Smooth muscle cell (in vitro differentiated cells): ENCODE measurements at regions not wholly inside any gene's neighbourhood (a gene's known extent, or its start where the extent isn't known, plus 50 kb on each side); places are given as distances from the start of the nearest gene placed in this dataset.
"Not testable (repeated sequence)": the region's sequence is repeated elsewhere in the genome, so short reads cannot be mapped to it uniquely, and the experiment has no call there.

Source experiments
- DNase-seq: peaks from one replicate; lab custom pipeline; 2025; ENCODE audit not compliant: unreplicated experiment; lab: John Stamatoyannopoulos, UW
- H2AFZ ChIP-seq: fragments of 200-600 bp; sonication (generic); 2 replicates; pipeline ENCODE4 v1.6.0; 2016; ENCODE audit warnings: antibody characterized with exemption, low read depth, mild to moderate bottlenecking
- H3F3A ChIP-seq: fragments of 200-600 bp; sonication (generic); 2 replicates; pipeline ENCODE4 v1.6.0; 2017; ENCODE audit warnings: antibody characterized with exemption, low read depth
- H3K27ac ChIP-seq: fragments of 200-600 bp; sonication (generic); 2 replicates; pipeline ENCODE4 v1.5.1; 2016; ENCODE audit warnings: low read depth, mild to moderate bottlenecking
- H3K27me3 ChIP-seq: fragments of 200-600 bp; sonication (generic); 2 replicates; pipeline ENCODE4 v1.6.1; 2016; ENCODE audit warnings: low read depth, mild to moderate bottlenecking
- H3K36me3 ChIP-seq: fragments of 200-600 bp; sonication (generic); 2 replicates; pipeline ENCODE4 v1.5.1; 2016; ENCODE audit warnings: low read depth
- H3K4me1 ChIP-seq: fragments of 200-600 bp; sonication (generic); 2 replicates; pipeline ENCODE4 v1.5.1; 2016; ENCODE audit warnings: low read depth
- H3K4me2 ChIP-seq: fragments of 200-600 bp; sonication (generic); 2 replicates; pipeline ENCODE4 v1.6.0; 2016; ENCODE audit warnings: mild to moderate bottlenecking
- H3K4me3 ChIP-seq: fragments of 200-600 bp; sonication (generic); 2 replicates; pipeline ENCODE4 v1.5.1; 2016; ENCODE audit warnings: mild to moderate bottlenecking
- H3K79me2 ChIP-seq: fragments of 200-600 bp; sonication (generic); 2 replicates; pipeline ENCODE4 v1.6.0; 2016; ENCODE audit warnings: low read depth, mild to moderate bottlenecking
- H3K9ac ChIP-seq: fragments of 200-600 bp; sonication (generic); 2 replicates; pipeline ENCODE4 v1.6.0; 2016; ENCODE audit warnings: low read depth
- H3K9me3 ChIP-seq: fragments of 200-600 bp; sonication (generic); replicated peaks from 2 replicates; pipeline ENCODE4 v1.5.1; 2016; ENCODE audit warnings: low read depth
- H4K20me1 ChIP-seq: fragments of 200-600 bp; sonication (generic); 2 replicates; pipeline ENCODE4 v1.6.0; 2016; ENCODE audit warnings: low read depth
- CTCF ChIP-seq: fragments of 200-600 bp; sonication (generic); IDR thresholded peaks from 2 replicates; pipeline ENCODE4 v1.5.1; 2017; ENCODE audit warnings: borderline replicate concordance, mild to moderate bottlenecking, antibody characterized with exemption; ENCODE audit not compliant: insufficient read depth, poor library complexity, severe bottlenecking
- WGBS: methylation state at CpG from one replicate; pipeline ENCODE4 v1.1.7; 2016; ENCODE audit warnings: low lambda C conversion rate; 5-methylcytosine and 5-hydroxymethylcytosine counted together

- no peaks in the 10 kb centered on the region for H3K36me3 ChIP-seq
- no peaks in the 10 kb centered on the region for H3K79me2 ChIP-seq
- DNase-seq = no peak
- H3K4me3 ChIP-seq = no peak overlapping the region
- H3K27ac ChIP-seq = no peak overlapping the region
- H3F3A ChIP-seq = no peaks in the 10 kb centered on the region
- WGBS = 92% methylated on average over 6 of the region's 6 CpGs
- TF ChIP-seq CTCF = no peak
- no peaks in the 10 kb centered on the region for H4K20me1 ChIP-seq
- no peak overlapping the region for H3K4me2 ChIP-seq
- no peaks in the 10 kb centered on the region for H3K9me3 ChIP-seq
- H3K4me1 ChIP-seq = no peaks in the 10 kb centered on the region
- H2AFZ ChIP-seq = no peak overlapping the region
- H3K27me3 ChIP-seq = no peaks in the 10 kb centered on the region
- no peak overlapping the region for H3K9ac ChIP-seq
Observed at GRCh38 chr13:65309906-65310305, 1920.2 kb downstream of the PCDH9 start.

GRCh38 chr13:65308729-65309128 lies 1921.4 kb downstream of the PCDH9 start:
- not testable (repeated sequence) for H3K4me3 ChIP-seq, H3K27ac ChIP-seq, H3F3A ChIP-seq, H3K79me2 ChIP-seq, H3K27me3 ChIP-seq, H2AFZ ChIP-seq, H3K4me1 ChIP-seq, H4K20me1 ChIP-seq, H3K9ac ChIP-seq, H3K9me3 ChIP-seq, H3K36me3 ChIP-seq, H3K4me2 ChIP-seq, DNase-seq
- WGBS = 91% methylated on average over 1 of the region's 1 CpG

GRCh38 chr13:65307056-65307455 lies 1923.1 kb downstream of the PCDH9 start:
- no peak overlapping the region for H3K4me3 ChIP-seq
- H4K20me1 ChIP-seq = no peaks in the 10 kb centered on the region
- H3K27me3 ChIP-seq = no peaks in the 10 kb centered on the region
- H3F3A ChIP-seq = no peaks in the 10 kb centered on the region
- no peak for DNase-seq
- no peaks in the 10 kb centered on the region for H3K36me3 ChIP-seq
- no peaks in the 10 kb centered on the region for H3K9me3 ChIP-seq
- H2AFZ ChIP-seq = no peak overlapping the region
- H3K27ac ChIP-seq = no peak overlapping the region
- H3K4me1 ChIP-seq = no peaks in the 10 kb centered on the region
- whole genome bisulfite sequencing = 89% methylated on average over 1 of the region's 1 CpG
- no peaks in the 10 kb centered on the region for H3K79me2 ChIP-seq
- no peak overlapping the region for H3K4me2 ChIP-seq
- no peak for TF ChIP-seq CTCF
- H3K9ac ChIP-seq = no peak overlapping the region

GRCh38 chr13:65302691-65303090 lies 1927.4 kb downstream of the PCDH9 start:
- Histone ChIP-seq H3K27me3 (no peaks in the 10 kb centered on the region), H4K20me1 (no peaks in the 10 kb centered on the region), H3K36me3 (no peaks in the 10 kb centered on the region), H3K4me2 (no peak overlapping the region), H3F3A (no peaks in the 10 kb centered on the region), H3K4me3 (no peak overlapping the region), H2AFZ (no peak overlapping the region), H3K4me1 (peaks cover 4% of the 10 kb centered on the region), H3K79me2 (no peaks in the 10 kb centered on the region), H3K9me3 (no peaks in the 10 kb centered on the region), H3K27ac (no peak overlapping the region), H3K9ac (no peak overlapping the region)
- TF ChIP-seq CTCF = no peak
- no peak for DNase-seq
- 96% methylated on average over 3 of the region's 3 CpGs for WGBS
